OCI-LY1 (cell line): ENCODE measurements at regions not wholly inside any gene's neighbourhood (a gene's known extent, or its start where the extent isn't known, plus 50 kb on each side); places are given as distances from the start of the nearest gene placed in this dataset.

Experiments used
- CTCF ChIP-seq: fragments of 200-600 bp; sonication (generic), shearing (Covaris generic); IDR thresholded peaks from 2 replicates; pipeline ENCODE4 v1.5.1; 2017; ENCODE audit warnings: mild to moderate bottlenecking, antibody characterized with exemption, low read length, moderate library complexity, mixed read lengths
- EZH2 ChIP-seq: fragments of 200-600 bp; sonication (generic), shearing (Covaris generic); IDR thresholded peaks from 2 replicates; pipeline ENCODE4 v1.8.0; 2017; ENCODE audit warnings: borderline replicate concordance, mixed run types, mild to moderate bottlenecking, antibody characterized with exemption, low read length, moderate library complexity, mixed read lengths

GRCh38 chr4:180391613-180392012, 1851.6 kb upstream of the TENM3 start:
- TF ChIP-seq EZH2: no peak
- no peak for TF ChIP-seq CTCF
